ENCODE measurements at regions not wholly inside any gene's neighbourhood (a gene's known extent, or its start where the extent isn't known, plus 50 kb on each side); places are given as distances from the start of the nearest gene placed in this dataset.

GRCh38 chr18:40216856-40217255, 1738.2 kb upstream of the PIK3C3 start:
- TF ChIP-seq REST (IDR thresholded peaks at IDR 0.05; ENCODE audit: insufficient read depth in 1 of 2, low read depth in 2 of 2, low read length in 2 of 2), result no peak
- no peak for TF ChIP-seq TAF1 (IDR thresholded peaks at IDR 0.05; ENCODE audit: borderline replicate concordance, insufficient read depth, low read length)
- no peak for TF ChIP-seq FOXP2 (optimal IDR thresholded peaks at IDR 0.05; ENCODE audit: borderline replicate concordance, extremely low read depth, extremely low read length, insufficient read depth)
- TF ChIP-seq POLR2AphosphoS5 (IDR thresholded peaks at IDR 0.05; ENCODE audit: low read depth, low read length), result no peak
- TF ChIP-seq SIN3A (IDR thresholded peaks at IDR 0.05; ENCODE audit: borderline replicate concordance, insufficient read depth, low read length), result no peak

- TF ChIP-seq TAF1 (IDR thresholded peaks at IDR 0.05; ENCODE audit: borderline replicate concordance, insufficient read depth, low read length), result no peak
- TF ChIP-seq POLR2AphosphoS5 (IDR thresholded peaks at IDR 0.05; ENCODE audit: low read depth, low read length), result no peak
- TF ChIP-seq FOXP2 (optimal IDR thresholded peaks at IDR 0.05; ENCODE audit: borderline replicate concordance, extremely low read depth, extremely low read length, insufficient read depth), result no peak
- TF ChIP-seq REST (IDR thresholded peaks at IDR 0.05; ENCODE audit: insufficient read depth in 1 of 2, low read depth in 2 of 2, low read length in 2 of 2), result no peak
- no peak for TF ChIP-seq SIN3A (IDR thresholded peaks at IDR 0.05; ENCODE audit: borderline replicate concordance, insufficient read depth, low read length)
Measured at GRCh38 chr18:40215979-40216378, 1739.1 kb upstream of the PIK3C3 start.

- TF ChIP-seq REST (IDR thresholded peaks at IDR 0.05; ENCODE audit: insufficient read depth in 1 of 2, low read depth in 2 of 2, low read length in 2 of 2) (no peak), FOXP2 (optimal IDR thresholded peaks at IDR 0.05; ENCODE audit: borderline replicate concordance, extremely low read depth, extremely low read length, insufficient read depth) (no peak), TAF1 (IDR thresholded peaks at IDR 0.05; ENCODE audit: borderline replicate concordance, insufficient read depth, low read length) (no peak), POLR2AphosphoS5 (IDR thresholded peaks at IDR 0.05; ENCODE audit: low read depth, low read length) (no peak), SIN3A (IDR thresholded peaks at IDR 0.05; ENCODE audit: borderline replicate concordance, insufficient read depth, low read length) (no peak)
Measured at GRCh38 chr18:40210696-40211095, 1744.3 kb upstream of the PIK3C3 start.

GRCh38 chr18:40208958-40209357, 1746.1 kb upstream of the PIK3C3 start:
- TF ChIP-seq FOXP2 (optimal IDR thresholded peaks at IDR 0.05; ENCODE audit: borderline replicate concordance, extremely low read depth, extremely low read length, insufficient read depth), result no peak
- TF ChIP-seq REST (IDR thresholded peaks at IDR 0.05; ENCODE audit: insufficient read depth in 1 of 2, low read depth in 2 of 2, low read length in 2 of 2), result no peak
- TF ChIP-seq TAF1 (IDR thresholded peaks at IDR 0.05; ENCODE audit: borderline replicate concordance, insufficient read depth, low read length), result no peak
- no peak for TF ChIP-seq SIN3A (IDR thresholded peaks at IDR 0.05; ENCODE audit: borderline replicate concordance, insufficient read depth, low read length)

GRCh38 chr18:40197711-40198110, 1757.3 kb upstream of the PIK3C3 start:
- no peak for TF ChIP-seq REST (IDR thresholded peaks at IDR 0.05; ENCODE audit: insufficient read depth in 1 of 2, low read depth in 2 of 2, low read length in 2 of 2)
- TF ChIP-seq SIN3A (IDR thresholded peaks at IDR 0.05; ENCODE audit: borderline replicate concordance, insufficient read depth, low read length), result no peak
- TF ChIP-seq TAF1 (IDR thresholded peaks at IDR 0.05; ENCODE audit: borderline replicate concordance, insufficient read depth, low read length), result no peak
- TF ChIP-seq POLR2AphosphoS5 (IDR thresholded peaks at IDR 0.05; ENCODE audit: low read depth, low read length), result no peak
- TF ChIP-seq FOXP2 (optimal IDR thresholded peaks at IDR 0.05; ENCODE audit: borderline replicate concordance, extremely low read depth, extremely low read length, insufficient read depth), result no peak

Measured in PFSK-1 (cell line).